HEK293T (cell line): ENCODE measurements at regions not wholly inside any gene's neighbourhood (a gene's known extent, or its start where the extent isn't known, plus 50 kb on each side); places are given as distances from the start of the nearest gene placed in this dataset.
"Not testable (repeated sequence)": the region's sequence is repeated elsewhere in the genome, so short reads cannot be mapped to it uniquely, and the experiment has no call there.

Experiments used
- CTCF ChIA-PET: fragments of 350-600 bp; formaldehyde crosslinking; extraction: SDS; loops from one replicate; lab custom pipeline; 2021; ENCODE audit warnings: antibody characterized with exemption, inconsistent platforms; lab: Yijun Ruan, JAX
- POLR2A ChIA-PET: fragments of 350-600 bp; formaldehyde crosslinking; extraction: SDS; loops from one replicate; lab custom pipeline; 2020; ENCODE audit warnings: antibody characterized with exemption, inconsistent platforms; lab: Yijun Ruan, JAX
- DNase-seq: peaks from one replicate; pipeline ENCODE4 v3.0.0; 2012; ENCODE audit warnings: mixed read lengths; ENCODE audit errors: extremely low spot score
- ARNT ChIP-seq: fragments of 450-650 bp; IDR thresholded peaks from 2 replicates; pipeline ENCODE4 v1.6.1; 2017; ENCODE audit warnings: mild to moderate bottlenecking
- BHLHE40 ChIP-seq: fragments of 450-650 bp; IDR thresholded peaks from 2 replicates; pipeline ENCODE4 v1.6.1; 2016; ENCODE audit warnings: mild to moderate bottlenecking, moderate library complexity, borderline replicate concordance
- CTBP1 ChIP-seq: fragments of 450-650 bp; IDR thresholded peaks from 2 replicates; pipeline ENCODE4 v1.6.1; 2016; ENCODE audit warnings: borderline replicate concordance
- ELF4 ChIP-seq: fragments of 450-650 bp; IDR thresholded peaks from 2 replicates; pipeline ENCODE4 v1.6.1; 2017; ENCODE audit warnings: antibody characterized with exemption
- FOXA1 ChIP-seq: fragments of 450-650 bp; IDR thresholded peaks from 2 replicates; pipeline ENCODE4 v1.6.1; 2016; ENCODE audit warnings: mild to moderate bottlenecking
- FOXK2 ChIP-seq: fragments of 450-650 bp; IDR thresholded peaks from 2 replicates; pipeline ENCODE4 v1.6.1; 2016; ENCODE audit warnings: mild to moderate bottlenecking
- FOXM1 ChIP-seq: fragments of 450-650 bp; IDR thresholded peaks from 2 replicates; pipeline ENCODE4 v1.6.1; 2017; ENCODE audit warnings: mild to moderate bottlenecking, borderline replicate concordance
- HDGF ChIP-seq: fragments of 450-650 bp; IDR thresholded peaks from 2 replicates; pipeline ENCODE4 v1.6.1; 2017; ENCODE audit warnings: antibody characterized with exemption, borderline replicate concordance
- L3MBTL2 ChIP-seq: fragments of 450-650 bp; conservative IDR thresholded peaks from 2 replicates; pipeline ENCODE4 v1.6.1; 2016; ENCODE audit warnings: mild to moderate bottlenecking
- LEF1 ChIP-seq: fragments of 450-650 bp; IDR thresholded peaks from 2 replicates; pipeline ENCODE4 v1.6.1; 2017; ENCODE audit warnings: mild to moderate bottlenecking, borderline replicate concordance
- NFRKB ChIP-seq: fragments of 450-650 bp; IDR thresholded peaks from 2 replicates; pipeline ENCODE4 v1.6.1; 2016; ENCODE audit warnings: mild to moderate bottlenecking, moderate library complexity
- SP1 ChIP-seq: fragments of 450-650 bp; IDR thresholded peaks from 2 replicates; pipeline ENCODE4 v1.6.1; 2017
- SUZ12 ChIP-seq: fragments of 450-650 bp; IDR thresholded peaks from 2 replicates; pipeline ENCODE4 v1.6.1; 2016; ENCODE audit warnings: mild to moderate bottlenecking
- TARDBP ChIP-seq: fragments of 450-650 bp; IDR thresholded peaks from 2 replicates; pipeline ENCODE4 v1.6.1; 2016
- ZNF384 ChIP-seq: fragments of 450-650 bp; IDR thresholded peaks from 2 replicates; pipeline ENCODE4 v1.6.1; 2016
- TF ChIP-seq, protein P1 (sequence below): fragments of 450-650 bp; IDR thresholded peaks from 2 replicates; pipeline ENCODE4 v1.6.1; 2016

DNA sequence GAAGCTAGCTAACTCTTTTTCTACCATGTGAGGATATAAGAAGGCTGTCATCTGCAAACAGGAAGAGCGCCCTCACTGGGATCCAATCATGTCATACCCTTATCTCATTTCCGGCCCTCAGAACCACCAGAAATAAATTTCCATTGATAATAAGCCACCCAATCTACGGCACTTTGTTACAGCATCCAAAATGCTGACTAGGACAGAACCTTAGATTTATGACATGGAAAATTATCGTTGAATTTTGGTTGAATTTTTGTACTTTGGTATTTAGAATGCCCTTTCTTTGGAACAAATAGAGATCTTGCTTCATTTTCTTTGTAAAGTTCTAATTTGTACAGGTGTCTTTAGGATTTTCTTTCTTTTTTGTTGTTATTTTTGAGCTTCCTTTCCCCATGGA is 53.3 kb upstream of the CYLC2 start:
- DNase-seq, result no peak
- no peak for TF ChIP-seq ELF4
- no peak for TF ChIP-seq BHLHE40
- TF ChIP-seq FOXA1, result no peak
- no peak for TF ChIP-seq LEF1
- no peak for TF ChIP-seq SUZ12
- no peak for TF ChIP-seq FOXK2
- no peak for TF ChIP-seq FOXM1
- TF ChIP-seq ZNF384, result no peak
- no peak for TF ChIP-seq HDGF
- TF ChIP-seq L3MBTL2, result no peak
- TF ChIP-seq TARDBP, result no peak
- TF ChIP-seq ARNT, result no peak
- no peak for TF ChIP-seq CTBP1
- TF ChIP-seq NFRKB, result no peak
- no peak for TF ChIP-seq SP1
- TF ChIP-seq, protein P1, sequence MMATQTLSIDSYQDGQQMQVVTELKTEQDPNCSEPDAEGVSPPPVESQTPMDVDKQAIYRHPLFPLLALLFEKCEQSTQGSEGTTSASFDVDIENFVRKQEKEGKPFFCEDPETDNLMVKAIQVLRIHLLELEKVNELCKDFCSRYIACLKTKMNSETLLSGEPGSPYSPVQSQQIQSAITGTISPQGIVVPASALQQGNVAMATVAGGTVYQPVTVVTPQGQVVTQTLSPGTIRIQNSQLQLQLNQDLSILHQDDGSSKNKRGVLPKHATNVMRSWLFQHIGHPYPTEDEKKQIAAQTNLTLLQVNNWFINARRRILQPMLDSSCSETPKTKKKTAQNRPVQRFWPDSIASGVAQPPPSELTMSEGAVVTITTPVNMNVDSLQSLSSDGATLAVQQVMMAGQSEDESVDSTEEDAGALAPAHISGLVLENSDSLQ, result no peak
- CTCF ChIA-PET, result no interaction called here
- POLR2A ChIA-PET, result no interaction called here

DNA sequence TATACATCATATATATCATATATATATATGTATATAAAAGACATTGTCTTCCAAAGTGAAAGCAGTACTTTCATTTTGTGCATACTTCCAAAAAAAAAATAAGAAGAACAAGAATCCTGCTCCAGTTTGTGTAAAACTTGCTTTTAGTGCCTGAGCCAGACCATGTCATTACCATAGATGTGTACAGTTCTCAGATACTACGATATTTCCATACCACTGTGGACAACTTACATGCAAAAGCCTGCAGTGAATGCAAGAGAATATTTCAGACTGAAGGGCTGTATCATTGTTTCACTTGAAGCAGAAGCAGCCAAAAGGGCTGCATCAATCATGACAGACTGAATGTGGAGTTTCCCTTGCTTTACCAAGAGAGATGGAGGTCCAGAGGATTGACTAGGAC is 72.6 kb upstream of the CYLC2 start:
- ChIA-PET CTCF (no interaction called here), POLR2A (no interaction called here)
- TF ChIP-seq LEF1 (no peak), ZNF384 (no peak), FOXA1 (no peak), SP1 (no peak), CTBP1 (no peak), TARDBP (no peak), NFRKB (no peak), FOXM1 (no peak), HDGF (no peak), ELF4 (no peak), SUZ12 (no peak), BHLHE40 (no peak), L3MBTL2 (no peak), ARNT (no peak)
- TF ChIP-seq, protein P1, result no peak
- DNase-seq, result no peak

DNA sequence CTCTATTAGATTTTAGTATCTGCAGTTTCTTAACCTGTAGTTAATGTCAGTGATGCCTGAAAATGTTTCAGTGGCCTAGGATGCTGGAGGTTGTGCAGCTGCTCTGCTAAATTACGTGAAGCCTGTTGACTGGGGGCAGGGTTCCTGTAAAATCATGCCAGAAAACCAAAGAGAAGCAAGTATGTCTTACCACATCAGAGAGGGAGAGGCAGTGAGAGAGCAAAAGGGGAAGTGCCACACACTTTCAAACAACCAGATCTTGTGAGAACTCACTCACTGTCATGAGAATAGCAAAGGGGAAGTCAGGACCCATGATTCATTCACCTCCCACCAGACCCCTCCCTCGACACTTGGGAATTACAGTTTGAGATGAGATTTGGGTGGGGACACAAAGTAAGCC is 83.9 kb upstream of the CYLC2 start:
- DNase-seq, result no peak
- POLR2A ChIA-PET, result no interaction called here
- TF ChIP-seq LEF1, result no peak
- no peak for TF ChIP-seq SUZ12
- no peak for TF ChIP-seq TARDBP
- TF ChIP-seq FOXM1, result no peak
- TF ChIP-seq CTBP1, result no peak
- no peak for TF ChIP-seq ARNT
- no peak for TF ChIP-seq L3MBTL2
- CTCF ChIA-PET, result no interaction called here

DNA sequence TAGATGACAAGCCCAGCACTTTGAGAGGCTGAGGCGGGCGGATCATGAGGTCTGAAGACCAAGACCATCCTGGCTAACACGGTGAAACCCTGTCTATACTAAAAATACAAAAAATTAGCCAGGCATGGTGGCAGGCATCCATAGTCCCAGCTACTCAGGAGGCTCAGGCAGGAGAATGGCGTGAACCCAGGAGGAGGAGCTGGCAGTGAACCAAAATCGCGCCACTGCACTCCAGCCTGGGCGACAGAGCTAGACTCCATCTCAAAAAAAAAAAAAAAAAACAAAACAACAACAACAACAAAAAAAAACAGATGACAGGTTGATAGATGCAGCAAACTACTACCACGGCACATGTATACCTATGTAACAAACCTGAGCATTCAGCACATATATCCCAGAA is 89.3 kb upstream of the CYLC2 start:
- DNase-seq, CTCF ChIA-PET, POLR2A ChIA-PET: not testable (repeated sequence)

DNA sequence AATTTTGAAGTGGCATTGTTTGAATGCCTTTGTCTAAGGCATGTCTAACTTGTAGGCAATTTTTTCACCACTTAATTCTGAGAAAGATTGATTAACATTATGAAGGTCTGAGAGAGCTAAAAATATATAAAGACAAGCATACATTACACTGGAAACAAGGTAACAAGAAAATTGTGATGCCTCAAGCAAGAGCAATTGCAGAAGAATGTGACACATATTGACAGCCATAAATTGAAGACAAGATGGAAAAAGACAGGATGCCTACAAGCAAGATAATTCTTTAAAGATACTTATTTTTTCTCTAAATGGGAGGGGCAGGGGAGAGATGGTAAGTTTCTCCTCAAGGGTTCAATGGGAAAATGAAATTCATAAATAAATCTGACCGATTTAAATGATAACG is 103.1 kb upstream of the CYLC2 start:
- no peak for TF ChIP-seq ELF4
- TF ChIP-seq SUZ12, result no peak
- no peak for TF ChIP-seq FOXM1
- TF ChIP-seq ZNF384, result no peak
- no peak for TF ChIP-seq ARNT
- no peak for TF ChIP-seq TARDBP
- TF ChIP-seq, protein P1, result no peak
- no peak for TF ChIP-seq NFRKB
- no peak for TF ChIP-seq FOXK2
- no peak for TF ChIP-seq L3MBTL2
- TF ChIP-seq SP1, result no peak
- TF ChIP-seq BHLHE40, result no peak
- TF ChIP-seq HDGF, result no peak
- TF ChIP-seq FOXA1, result no peak
- TF ChIP-seq CTBP1, result no peak
- TF ChIP-seq LEF1, result no peak
- DNase-seq, result no peak
- ChIA-PET POLR2A (no interaction called here), CTCF (no interaction called here)

DNA sequence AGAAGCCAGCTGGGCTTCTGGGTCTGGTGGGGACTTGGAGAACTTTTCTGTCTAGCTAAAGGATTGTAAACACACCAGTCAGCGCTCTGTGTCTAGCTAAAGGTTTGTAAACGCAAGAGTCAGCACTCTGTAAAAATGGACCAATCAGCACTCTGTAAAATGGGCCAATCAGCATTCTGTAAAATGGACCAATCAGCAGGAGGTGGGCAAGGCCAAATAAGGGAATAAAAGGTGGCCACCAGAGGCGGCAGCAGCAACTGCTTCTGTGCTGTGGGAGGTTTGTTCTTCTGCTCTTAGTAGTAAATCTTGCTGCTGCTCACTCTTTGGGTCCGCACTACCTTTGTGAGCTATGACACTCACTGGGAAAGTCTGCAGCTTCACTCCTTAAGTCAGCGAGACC is 106.4 kb upstream of the CYLC2 start:
- CTCF ChIA-PET, POLR2A ChIA-PET, DNase-seq: not testable (repeated sequence)

DNA sequence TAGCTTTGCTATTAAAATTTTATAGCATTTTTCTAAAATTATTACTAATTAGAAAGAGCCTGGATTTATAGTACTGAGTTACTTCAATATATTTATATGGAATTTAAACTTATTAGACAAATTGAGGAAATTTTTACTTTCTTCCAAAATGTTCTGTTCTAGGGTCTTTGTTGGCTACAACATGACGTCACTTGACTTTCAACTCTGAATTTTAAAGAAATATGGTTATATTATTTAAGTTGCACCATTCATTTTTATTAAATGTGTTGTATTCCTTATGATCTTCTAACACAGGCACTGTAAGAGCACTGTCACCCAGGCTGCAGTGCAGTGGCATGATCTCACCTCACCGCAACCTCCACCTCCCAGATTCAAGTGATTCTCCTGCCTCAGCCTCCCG is 119.4 kb upstream of the CYLC2 start:
- TF ChIP-seq FOXK2 (no peak), ZNF384 (no peak), SUZ12 (no peak), LEF1 (no peak), SP1 (no peak), ARNT (no peak), TARDBP (no peak)
- ChIA-PET CTCF (no interaction called here), POLR2A (no interaction called here)
- no peak for DNase-seq
